GM19455 (cell line): ENCODE measurements at regions not wholly inside any gene's neighbourhood (a gene's known extent, or its start where the extent isn't known, plus 50 kb on each side); places are given as distances from the start of the nearest gene placed in this dataset.
"Not testable (repeated sequence)": the region's sequence is repeated elsewhere in the genome, so short reads cannot be mapped to it uniquely, and the experiment has no call there.

Source experiments
- ATAC-seq: cut with Tn5 transposase; IDR thresholded peaks from one replicate; pipeline ENCODE4 v1.9.1; 2021; ENCODE audit not compliant: unreplicated experiment

DNA sequence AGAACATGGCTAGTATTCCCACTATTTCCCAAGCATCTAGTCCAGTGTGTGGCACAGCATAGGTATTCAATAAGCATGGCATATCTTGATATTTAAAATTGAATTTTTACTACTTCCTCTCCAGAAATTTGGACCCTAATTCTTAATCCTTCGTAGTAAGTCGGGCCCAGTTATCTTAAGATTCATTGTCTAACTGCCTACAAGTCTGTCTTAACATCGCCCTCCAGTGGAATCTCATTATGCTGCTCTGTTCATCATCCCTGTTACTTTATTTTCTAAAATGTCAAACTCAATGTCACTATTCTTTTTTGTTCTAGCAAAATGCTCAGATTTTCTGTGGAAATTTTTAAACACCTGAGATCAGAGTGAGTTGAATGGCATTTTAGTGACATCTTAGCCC is 606.2 kb downstream of the KLHL13 start:
- no peak for ATAC-seq

DNA sequence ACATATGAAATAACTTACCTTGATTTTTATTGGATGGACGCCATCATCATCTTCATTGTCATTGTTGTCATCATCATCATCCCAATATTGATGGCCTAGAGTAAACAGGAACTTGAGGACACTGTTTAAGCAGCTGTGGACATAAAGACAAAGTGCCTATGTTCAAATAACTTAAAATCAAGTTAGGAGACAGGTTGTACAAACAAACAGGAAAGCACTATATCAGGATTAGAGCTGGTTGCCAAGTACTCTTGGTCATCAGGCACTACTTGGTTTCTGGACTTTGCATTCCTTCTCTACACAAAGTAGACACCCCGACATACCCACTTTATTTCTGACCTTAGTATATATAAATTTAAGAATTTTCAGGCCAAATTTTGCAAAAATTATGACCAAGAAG is 608.6 kb downstream of the KLHL13 start:
- ATAC-seq: no peak

GRCh38 chrX:117487421-117487820 is 629.2 kb downstream of the KLHL13 start:
- ATAC-seq: no peak

GRCh38 chrX:117483950-117484349 is 632.7 kb downstream of the KLHL13 start:
- ATAC-seq: no peak

GRCh38 chrX:117458243-117458968 is 658.2 kb downstream of the KLHL13 start:
- no peak for ATAC-seq

- no peak for ATAC-seq
Measured at GRCh38 chrX:117455787-117456186, 660.8 kb downstream of the KLHL13 start.

DNA sequence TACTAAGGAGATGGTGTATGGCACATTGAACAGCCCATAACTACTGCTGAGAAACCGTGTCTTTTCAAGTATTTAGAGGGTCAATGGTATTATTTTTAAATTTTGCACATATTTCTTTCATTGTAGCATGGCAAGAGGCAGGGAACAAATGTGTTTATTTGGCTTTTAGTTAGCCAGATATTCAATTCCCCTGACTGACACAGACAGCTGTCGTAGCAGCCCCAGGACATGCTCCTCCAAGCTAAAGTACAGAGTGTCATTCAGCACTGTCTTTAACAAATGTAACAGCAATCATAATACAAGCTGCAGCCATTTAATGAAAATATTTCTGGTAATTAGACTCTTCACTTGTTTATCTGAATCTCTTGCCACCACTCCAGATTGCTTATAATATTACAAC is 687.1 kb downstream of the KLHL13 start:
- ATAC-seq: no peak

DNA sequence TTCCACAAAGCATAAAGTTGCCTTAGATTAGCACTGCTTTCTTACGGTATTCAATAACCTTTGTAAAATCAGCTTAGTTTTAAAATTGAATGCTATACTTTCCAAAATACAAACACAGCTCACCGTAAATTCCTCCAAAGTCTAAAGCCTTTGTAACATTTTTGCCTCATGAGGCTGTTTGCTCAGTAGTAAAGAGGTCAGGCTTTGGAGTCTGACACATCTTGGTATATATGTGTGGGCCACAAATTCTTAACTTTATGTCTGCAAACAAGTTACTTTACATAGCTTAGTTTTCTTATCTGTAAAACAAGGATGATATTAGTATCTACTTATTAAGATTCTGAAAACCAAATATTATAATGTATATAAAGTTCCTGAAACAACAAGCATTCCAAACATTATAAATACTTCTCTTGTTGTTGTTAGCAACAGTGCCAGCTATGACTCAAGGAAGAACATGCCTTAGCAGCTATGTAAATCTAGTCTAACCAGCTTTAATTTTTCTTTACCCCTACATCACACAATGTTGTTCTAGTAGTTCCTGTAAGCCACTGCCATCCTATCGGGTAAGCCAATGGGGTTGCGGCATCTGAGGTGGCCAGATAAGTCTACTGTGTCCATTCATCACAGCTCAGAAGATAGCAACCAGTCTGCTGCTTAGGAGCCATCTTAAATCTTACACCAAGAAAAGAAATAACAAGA is 709.0 kb downstream of the KLHL13 start:
- ATAC-seq: no peak

DNA sequence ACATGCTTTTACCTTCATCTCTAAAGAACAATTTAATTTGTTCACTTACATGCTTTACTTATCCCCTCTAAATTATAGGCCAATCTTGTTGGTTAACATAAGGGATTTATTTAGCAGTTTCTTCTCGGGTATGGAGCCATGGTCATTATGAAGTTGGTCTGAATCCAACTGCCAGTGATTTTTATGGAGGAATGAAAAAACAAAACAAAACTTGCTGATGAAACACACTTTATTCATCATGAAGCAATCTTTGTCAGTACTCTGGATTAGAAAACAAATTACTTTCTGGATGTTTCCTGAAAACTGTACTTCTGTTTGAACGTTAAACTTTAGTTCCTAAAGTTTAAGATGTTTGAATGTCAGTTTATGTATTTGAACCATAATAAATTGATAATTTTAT is 715.8 kb downstream of the KLHL13 start:
- no peak for ATAC-seq

GRCh38 chrX:117400005-117400404 is 716.6 kb downstream of the KLHL13 start:
- ATAC-seq: no peak

DNA sequence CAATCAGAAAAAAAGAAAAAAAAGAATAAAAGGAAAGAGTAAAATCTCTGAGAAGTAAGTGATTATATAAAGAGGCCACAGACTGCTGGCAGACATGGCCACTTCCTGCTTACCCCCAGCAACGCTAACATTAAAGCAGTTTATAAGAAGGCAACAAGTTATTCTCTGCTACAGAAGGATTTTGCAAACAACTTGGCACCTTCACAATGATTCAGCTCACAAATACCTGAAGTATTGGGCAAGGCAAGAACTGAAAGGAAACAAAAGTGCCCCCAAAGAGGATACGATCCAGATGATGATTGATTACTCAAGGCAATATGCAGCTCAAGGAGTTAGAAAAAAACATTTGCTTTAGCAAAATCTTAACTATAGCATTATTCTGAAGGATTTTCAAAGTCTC is 718.8 kb downstream of the KLHL13 start:
- no peak for ATAC-seq

GRCh38 chrX:117394506-117395070 is 722.0 kb downstream of the KLHL13 start:
- ATAC-seq: not testable (repeated sequence)

- not testable (repeated sequence) for ATAC-seq
Measured at GRCh38 chrX:117392360-117392759, 724.2 kb downstream of the KLHL13 start.

GRCh38 chrX:117376460-117376859 is 740.1 kb downstream of the KLHL13 start:
- ATAC-seq: no peak

DNA sequence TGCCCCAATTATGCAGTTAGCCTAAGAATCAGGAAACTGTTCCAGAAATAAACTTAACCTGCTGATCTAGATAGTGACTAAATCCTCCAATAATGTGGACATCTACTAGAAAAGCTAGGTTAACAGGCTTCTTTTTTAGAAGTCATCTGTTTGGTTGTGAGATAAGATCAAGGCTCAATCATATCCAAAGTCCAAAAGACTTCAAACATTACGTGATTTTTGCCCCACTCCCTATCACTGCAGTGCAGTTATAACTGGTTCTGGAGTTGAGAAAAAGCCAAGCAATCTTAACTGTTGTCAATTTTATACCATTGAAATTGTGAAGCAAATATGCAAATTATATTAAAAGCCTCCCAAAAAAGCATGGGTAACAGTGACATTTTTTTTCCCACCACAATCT is 781.4 kb downstream of the KLHL13 start:
- no peak for ATAC-seq

DNA sequence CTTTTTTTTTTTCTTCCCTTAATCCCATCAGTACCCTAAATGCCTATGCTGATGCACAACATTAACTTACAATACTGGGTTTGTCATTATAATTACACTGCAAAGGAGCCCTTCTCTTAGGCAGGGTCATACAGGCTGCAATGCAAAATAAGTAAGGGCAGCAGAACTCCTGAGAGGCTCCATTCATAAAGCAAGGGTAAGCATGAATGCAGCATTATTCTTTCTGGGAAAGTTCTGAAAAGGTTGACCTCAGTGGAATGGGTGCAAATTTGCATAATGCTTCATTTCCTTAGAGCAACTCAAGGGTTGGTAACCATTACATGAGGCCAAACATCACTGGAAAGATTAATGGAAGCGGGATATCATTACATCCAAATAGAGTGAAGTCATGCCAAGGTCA is 789.2 kb downstream of the KLHL13 start:
- ATAC-seq: no peak

DNA sequence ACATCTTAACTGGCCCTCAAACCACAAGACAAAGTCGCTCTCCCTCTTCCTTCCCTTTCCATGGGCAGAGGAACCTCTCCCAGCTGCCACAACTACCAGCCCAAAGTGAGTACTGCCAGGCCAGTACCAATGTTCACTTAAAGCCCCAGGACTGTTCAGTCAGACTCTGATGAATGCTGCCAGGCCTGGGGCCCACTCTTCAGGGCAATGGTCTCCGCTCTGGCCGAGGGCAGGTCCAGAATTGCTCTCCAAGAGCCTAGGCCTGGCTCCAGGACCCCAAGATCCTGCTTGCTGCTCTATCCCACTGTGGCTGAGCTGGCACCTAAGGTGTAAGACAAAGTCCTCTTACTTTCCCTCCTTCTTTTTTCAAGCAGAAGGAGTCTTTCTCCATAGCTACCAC is 790.9 kb downstream of the KLHL13 start:
- ATAC-seq: no peak

GRCh38 chrX:117305168-117305766 is 811.3 kb downstream of the KLHL13 start:
- ATAC-seq: no peak

DNA sequence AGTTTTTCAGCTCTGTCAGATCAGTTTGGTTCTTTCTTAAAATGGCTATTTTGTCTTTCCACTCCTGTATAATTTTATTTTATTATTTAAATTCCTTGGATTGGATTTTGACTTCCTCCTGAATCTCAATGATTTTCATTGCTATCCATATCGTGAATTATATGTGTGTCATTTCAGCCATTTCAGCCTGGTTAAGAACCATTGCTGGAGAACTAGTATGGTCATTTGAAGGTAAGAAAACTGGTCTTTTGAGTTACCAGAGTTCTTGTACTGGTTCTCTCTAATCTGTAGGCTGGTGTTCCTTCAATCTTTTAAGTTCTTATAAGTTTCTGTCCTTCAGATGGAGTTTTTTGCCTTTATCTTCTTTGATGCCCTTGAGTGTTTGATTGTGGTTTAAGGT is 815.5 kb downstream of the KLHL13 start:
- ATAC-seq: no peak

DNA sequence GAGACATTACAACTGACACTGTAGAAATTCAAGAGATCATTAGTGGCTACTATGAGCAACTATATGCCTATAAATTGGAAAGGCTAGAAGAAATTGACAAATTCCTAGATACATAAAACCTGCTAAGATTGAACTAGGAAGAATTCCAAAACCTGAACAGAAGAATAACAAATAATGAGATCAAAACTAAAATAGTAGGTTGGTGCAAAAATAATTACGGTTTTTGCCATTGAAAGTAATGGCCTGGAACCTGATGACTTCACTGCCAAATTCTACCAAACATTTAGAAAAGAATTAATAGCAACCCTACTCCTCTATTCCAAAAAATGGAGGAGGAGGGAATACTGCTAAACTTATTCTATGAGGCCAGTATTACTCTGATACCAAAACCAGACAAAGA is 824.9 kb downstream of the KLHL13 start:
- ATAC-seq: no peak

- ATAC-seq: no peak
Measured at GRCh38 chrX:117274965-117275364, 812.2 kb upstream of the CT83 start.
